Esophagus muscularis mucosa (tissue), 3 donors: ENCODE measurements at regions not wholly inside any gene's neighbourhood (a gene's known extent, or its start where the extent isn't known, plus 50 kb on each side); places are given as distances from the start of the nearest gene placed in this dataset.

ENCODE experiments used
- POLR2A ChIP-seq: fragments of 450-650 bp; IDR thresholded peaks from one replicate; pipeline ENCODE4 v1.6.1; 2017; ENCODE audit warnings: antibody characterized with exemption, moderate library complexity, mild to moderate bottlenecking, low read depth
- TF ChIP-seq, protein P1 (sequence below), 3 experiments: fragments of 200-600 bp in 2 of 3; fragments of 450-650 bp in 1 of 3; sonication (generic) in 2 of 3; IDR thresholded peaks; one replicate each; pipeline ENCODE4 v1.5.1; 2017 to 2019; ENCODE audit warnings: antibody characterized with exemption in 3 of 3, mild to moderate bottlenecking in 2 of 3, moderate library complexity in 1 of 3

DNA sequence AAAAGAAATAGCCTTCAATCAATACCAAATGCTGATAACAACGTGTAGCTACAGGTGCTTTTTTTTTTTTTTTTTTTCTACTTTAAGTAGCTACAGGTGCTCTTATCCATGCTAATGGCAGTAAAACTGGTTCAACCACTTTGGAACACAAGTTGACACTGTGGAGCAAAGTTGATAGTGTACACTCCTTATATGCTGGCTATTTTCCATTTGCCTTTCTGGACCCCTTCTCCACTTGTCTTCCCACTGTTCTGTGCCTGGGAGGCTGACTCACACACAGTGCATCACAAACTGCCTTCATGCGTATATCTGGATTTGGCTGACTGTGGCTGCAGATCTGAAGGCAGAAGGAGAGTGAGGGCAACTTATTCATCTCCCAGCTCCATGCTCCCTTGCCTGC lies 247.9 kb downstream of the MSX2 start:
- no peak for TF ChIP-seq POLR2A
- TF ChIP-seq, protein P1, sequence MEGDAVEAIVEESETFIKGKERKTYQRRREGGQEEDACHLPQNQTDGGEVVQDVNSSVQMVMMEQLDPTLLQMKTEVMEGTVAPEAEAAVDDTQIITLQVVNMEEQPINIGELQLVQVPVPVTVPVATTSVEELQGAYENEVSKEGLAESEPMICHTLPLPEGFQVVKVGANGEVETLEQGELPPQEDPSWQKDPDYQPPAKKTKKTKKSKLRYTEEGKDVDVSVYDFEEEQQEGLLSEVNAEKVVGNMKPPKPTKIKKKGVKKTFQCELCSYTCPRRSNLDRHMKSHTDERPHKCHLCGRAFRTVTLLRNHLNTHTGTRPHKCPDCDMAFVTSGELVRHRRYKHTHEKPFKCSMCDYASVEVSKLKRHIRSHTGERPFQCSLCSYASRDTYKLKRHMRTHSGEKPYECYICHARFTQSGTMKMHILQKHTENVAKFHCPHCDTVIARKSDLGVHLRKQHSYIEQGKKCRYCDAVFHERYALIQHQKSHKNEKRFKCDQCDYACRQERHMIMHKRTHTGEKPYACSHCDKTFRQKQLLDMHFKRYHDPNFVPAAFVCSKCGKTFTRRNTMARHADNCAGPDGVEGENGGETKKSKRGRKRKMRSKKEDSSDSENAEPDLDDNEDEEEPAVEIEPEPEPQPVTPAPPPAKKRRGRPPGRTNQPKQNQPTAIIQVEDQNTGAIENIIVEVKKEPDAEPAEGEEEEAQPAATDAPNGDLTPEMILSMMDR (IDR thresholded peaks at IDR 0.05), result no peak
